Lower leg skin (tissue), 4 donors: ENCODE measurements at regions not wholly inside any gene's neighbourhood (a gene's known extent, or its start where the extent isn't known, plus 50 kb on each side); places are given as distances from the start of the nearest gene placed in this dataset.

Experiments used
- DNase-seq, 2 donors: peaks; one replicate each; pipeline ENCODE4 v3.0.0-alpha.2; 2019; ENCODE audit warnings: low spot score in 2 of 2
- H3K4me3 ChIP-seq: fragments of 200-600 bp; sonication (generic); 2 replicates; pipeline ENCODE4 v1.5.1; 2017; ENCODE audit warnings: mild to moderate bottlenecking, low read depth; ENCODE audit not compliant: poor library complexity, severe bottlenecking
- CTCF ChIP-seq, 3 donors: fragments of 450-650 bp; IDR thresholded peaks; one replicate each; pipeline ENCODE4 v1.5.1; 2016; ENCODE audit warnings: antibody characterized with exemption in 3 of 3, mild to moderate bottlenecking in 3 of 3, moderate library complexity in 2 of 3
- POLR2A ChIP-seq, 2 donors: fragments of 450-650 bp; IDR thresholded peaks; one replicate each; pipeline ENCODE4 v1.6.1; 2016 to 2017; ENCODE audit warnings: antibody characterized with exemption in 2 of 2, mild to moderate bottlenecking in 1 of 2, moderate library complexity in 1 of 2
- WGBS, 2 donors: methylation state at CpG; one replicate each; pipeline ENCODE4 v1.1.5; 2018; 5-methylcytosine and 5-hydroxymethylcytosine counted together
- intact Hi-C: fragments of 100-400 bp; cut with DNase I; formaldehyde crosslinking; loops from one replicate; pipeline ENCODE4 v1.15.0; 2023; ENCODE audit warnings: low total_unique reads

DNA sequence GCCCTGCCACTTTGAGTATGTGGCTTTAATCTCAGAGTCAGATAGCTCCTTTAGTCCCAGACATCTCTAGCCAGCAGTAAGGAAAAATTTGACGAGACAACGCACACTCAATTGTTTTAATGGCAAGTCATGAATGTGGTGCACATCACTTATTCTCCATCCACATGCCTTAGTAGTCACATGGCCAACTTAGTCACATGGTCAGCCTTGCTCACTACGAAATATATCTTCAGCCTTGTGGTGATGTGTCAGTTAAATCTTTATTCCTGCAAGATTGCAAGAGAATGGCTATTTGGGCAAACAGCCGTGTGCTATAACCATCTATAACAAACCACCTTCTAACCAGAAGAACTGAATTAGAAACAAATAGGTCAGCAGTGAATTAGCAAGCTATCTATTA is 871.1 kb upstream of the CELF2 start:
- no peak overlapping the region for H3K4me3 ChIP-seq
- intact Hi-C loops = no loop called here
- DNase-seq = no peak
- WGBS, 2 donors = 83 to 88% methylated on average over 4 of the region's 4 CpGs
- no peak for TF ChIP-seq CTCF (IDR thresholded peaks at IDR 0.05)
- TF ChIP-seq POLR2A (IDR thresholded peaks at IDR 0.05) = no peak

- H3K4me3 ChIP-seq = no peak overlapping the region
- intact Hi-C loops = no loop called here
- DNase-seq = no peak
- no peak for TF ChIP-seq CTCF (IDR thresholded peaks at IDR 0.05)
- no peak for TF ChIP-seq POLR2A (IDR thresholded peaks at IDR 0.05)
- WGBS, 2 donors = 48 to 90% methylated on average over 1 of the region's 1 CpG
Measured at GRCh38 chr10:10149899-10150298, 867.8 kb upstream of the CELF2 start.

DNA sequence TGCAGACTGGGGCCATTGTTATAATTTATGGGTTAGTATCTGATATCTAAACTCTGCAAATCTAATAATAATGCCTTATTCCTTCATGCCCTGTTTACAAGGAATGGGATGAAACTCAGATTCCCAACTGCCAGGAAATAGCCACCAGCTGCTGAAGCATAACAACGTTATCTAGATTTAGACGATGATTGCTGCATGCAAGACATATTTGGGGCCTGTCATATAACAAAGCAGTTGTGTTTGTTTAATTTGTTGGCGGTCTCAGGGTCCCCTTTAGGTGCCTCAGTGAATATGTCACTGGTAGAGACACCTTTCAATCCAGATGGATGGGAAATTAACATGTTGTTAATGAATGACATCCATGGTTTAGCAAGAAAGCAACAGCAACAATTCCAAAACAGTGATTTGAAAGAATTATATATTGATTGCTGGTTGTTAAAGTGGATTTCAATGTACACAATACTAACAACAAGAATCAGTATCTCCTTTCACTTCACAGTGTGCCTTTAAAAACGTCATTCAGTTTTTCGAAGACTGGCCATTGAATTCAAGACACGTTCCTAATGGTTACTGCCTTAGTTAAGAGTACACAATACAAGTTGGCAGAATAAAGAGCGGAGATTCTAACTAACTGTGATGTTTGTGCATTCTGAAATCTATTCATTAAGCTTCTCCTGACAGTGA is 860.6 kb upstream of the CELF2 start:
- TF ChIP-seq POLR2A (IDR thresholded peaks at IDR 0.05) (no peak), CTCF (IDR thresholded peaks at IDR 0.05) (no peak)
- no peak for DNase-seq
- intact Hi-C loops = no loop called here
- no peak overlapping the region for H3K4me3 ChIP-seq
- 75 to 81% methylated on average over 7 of the region's 7 CpGs for WGBS, 2 donors

DNA sequence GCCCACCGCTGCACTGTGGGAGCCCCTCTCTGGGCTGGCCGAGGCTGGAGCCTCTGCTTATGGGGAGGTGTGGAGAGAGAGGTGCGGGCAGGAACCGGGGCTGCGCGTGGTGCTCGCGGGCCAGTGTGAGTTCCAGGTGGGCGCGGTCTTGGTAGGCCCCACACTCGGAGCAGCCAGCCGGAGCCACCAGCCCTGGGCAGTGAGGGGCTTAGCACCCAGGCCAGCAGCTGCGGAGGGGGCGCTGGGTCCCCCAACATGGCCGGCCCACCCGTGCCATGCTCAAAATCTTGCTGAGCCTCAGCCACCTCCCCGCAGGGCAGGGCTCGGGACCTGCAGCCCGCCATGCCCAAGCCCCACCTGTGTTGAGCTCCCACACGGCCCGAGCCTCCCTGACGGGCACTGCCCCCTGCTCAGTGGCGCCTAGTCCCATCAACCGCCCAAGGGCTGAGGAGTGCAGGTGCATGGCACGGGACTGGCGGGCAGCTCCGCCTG is 856.8 kb upstream of the CELF2 start:
- TF ChIP-seq CTCF (IDR thresholded peaks at IDR 0.05) = no peak
- no peak for TF ChIP-seq POLR2A (IDR thresholded peaks at IDR 0.05)
- intact Hi-C loops = no loop called here
- WGBS, 2 donors = 95% methylated on average over 21 to 25 of the region's 27 CpGs
- no peak overlapping the region for H3K4me3 ChIP-seq
- no peak for DNase-seq

- no peak overlapping the region for H3K4me3 ChIP-seq
- TF ChIP-seq POLR2A (IDR thresholded peaks at IDR 0.05) = no peak
- TF ChIP-seq CTCF (IDR thresholded peaks at IDR 0.05) = no peak
- DNase-seq = no peak
- intact Hi-C loops = no loop called here
- 77 to 78% methylated on average over 3 of the region's 3 CpGs for WGBS, 2 donors
Measured at GRCh38 chr10:10164848-10165247, 852.8 kb upstream of the CELF2 start.

DNA sequence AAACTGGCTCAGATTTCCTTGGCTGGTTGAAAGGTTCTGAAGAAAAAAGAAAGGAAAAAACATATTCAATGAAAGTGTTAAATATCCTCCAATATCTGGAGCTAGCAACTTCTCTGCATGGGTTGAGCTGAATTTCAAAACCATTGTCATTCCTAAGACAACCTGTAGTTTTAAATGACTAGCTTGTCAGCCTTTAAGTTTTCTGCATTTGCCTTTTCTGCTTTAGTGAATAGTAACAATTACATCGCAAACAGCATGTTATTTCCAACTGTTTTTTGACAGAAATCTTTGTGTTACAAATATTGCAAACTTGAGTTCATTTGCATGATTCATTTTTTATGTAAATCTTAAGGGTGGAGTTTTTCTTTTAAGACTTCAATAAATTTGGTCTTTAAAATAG is 852.3 kb upstream of the CELF2 start:
- 65 to 75% methylated on average over 1 of the region's 1 CpG for WGBS, 2 donors
- TF ChIP-seq CTCF (IDR thresholded peaks at IDR 0.05) = no peak
- TF ChIP-seq POLR2A (IDR thresholded peaks at IDR 0.05) = no peak
- DNase-seq = no peak
- intact Hi-C loops = no loop called here
- H3K4me3 ChIP-seq = no peak overlapping the region
